GM23248 (cell line): ENCODE measurements at regions not wholly inside any gene's neighbourhood (a gene's known extent, or its start where the extent isn't known, plus 50 kb on each side); places are given as distances from the start of the nearest gene placed in this dataset.

ENCODE experiments used
- DNase-seq: peaks from one replicate; pipeline ENCODE4 v3.0.0-alpha.2; 2015
- H2AFZ ChIP-seq: fragments of 200-600 bp; sonication (generic); 2 replicates; pipeline ENCODE4 v1.6.1; 2016; ENCODE audit warnings: antibody characterized with exemption
- H3F3A ChIP-seq: fragments of 200-600 bp; sonication (generic); 2 replicates; pipeline ENCODE4 v1.6.1; 2016; ENCODE audit warnings: mild to moderate bottlenecking, antibody characterized with exemption, mixed run types; ENCODE audit not compliant: insufficient read depth
- H3K27ac ChIP-seq: fragments of 200-600 bp; sonication (generic); 2 replicates; pipeline ENCODE4 v1.5.1; 2016; ENCODE audit warnings: mild to moderate bottlenecking
- H3K27me3 ChIP-seq: fragments of 200-600 bp; sonication (generic); replicated peaks from 2 replicates; pipeline ENCODE4 v1.6.1; 2016; ENCODE audit warnings: mild to moderate bottlenecking; ENCODE audit not compliant: insufficient read depth
- H3K36me3 ChIP-seq: fragments of 200-600 bp; sonication (generic); 2 replicates; pipeline ENCODE4 v1.6.1; 2016; ENCODE audit warnings: low read depth, mild to moderate bottlenecking
- H3K4me1 ChIP-seq: fragments of 200-600 bp; sonication (generic); 2 replicates; pipeline ENCODE4 v1.6.1; 2016; ENCODE audit warnings: mild to moderate bottlenecking; ENCODE audit not compliant: insufficient read depth
- H3K4me2 ChIP-seq: fragments of 200-600 bp; sonication (generic); one replicate; pipeline ENCODE4 v1.6.1; 2016; ENCODE audit warnings: mild to moderate bottlenecking; ENCODE audit not compliant: unreplicated experiment
- H3K4me3 ChIP-seq: fragments of 200-600 bp; sonication (generic); 2 replicates; pipeline ENCODE4 v1.5.1; 2016; ENCODE audit warnings: mild to moderate bottlenecking
- H3K79me2 ChIP-seq: fragments of 200-600 bp; sonication (generic); 2 replicates; pipeline ENCODE4 v1.6.1; 2016; ENCODE audit warnings: mild to moderate bottlenecking; ENCODE audit not compliant: insufficient read depth
- H3K9ac ChIP-seq: fragments of 200-600 bp; sonication (generic); 2 replicates; pipeline ENCODE4 v1.6.1; 2016; ENCODE audit warnings: mild to moderate bottlenecking
- H3K9me2 ChIP-seq: fragments of 200-600 bp; sonication (generic); 2 replicates; pipeline ENCODE4 v1.6.1; 2016; ENCODE audit warnings: mixed run types, mild to moderate bottlenecking, moderate library complexity; ENCODE audit not compliant: insufficient read depth
- H3K9me3 ChIP-seq: fragments of 200-600 bp; sonication (generic); one replicate; pipeline ENCODE4 v1.6.1; 2017; ENCODE audit warnings: low read depth
- H4K20me1 ChIP-seq: fragments of 200-600 bp; sonication (generic); 2 replicates; pipeline ENCODE4 v1.6.0; 2016; ENCODE audit not compliant: insufficient read depth
- EZH2 ChIP-seq: fragments of 200-600 bp; sonication (generic); IDR thresholded peaks from 2 replicates; pipeline ENCODE4 v1.6.1; 2018; ENCODE audit warnings: antibody characterized with exemption, mild to moderate bottlenecking; ENCODE audit not compliant: insufficient read depth, poor library complexity, severe bottlenecking
- EZH2phosphoT487 ChIP-seq: fragments of 200-600 bp; sonication (generic); IDR thresholded peaks from 2 replicates; pipeline ENCODE4 v1.6.1; 2018; ENCODE audit warnings: antibody characterized with exemption, moderate library complexity, mild to moderate bottlenecking, low read depth; ENCODE audit not compliant: insufficient read depth
- WGBS, 2 experiments: methylation state at CpG; one replicate each; pipeline ENCODE4 v1.1.6; 2015 to 2017; ENCODE audit warnings: low lambda C conversion rate in 2 of 2, low coverage in 1 of 2; ENCODE audit errors: missing lambda C conversion rate in 2 of 2; 5-methylcytosine and 5-hydroxymethylcytosine counted together
- in situ Hi-C: fragments of 300-500 bp; cut with MboI; formaldehyde crosslinking; loops from 2 replicates; pipeline ENCODE4 v1.15.0; 2020

DNA sequence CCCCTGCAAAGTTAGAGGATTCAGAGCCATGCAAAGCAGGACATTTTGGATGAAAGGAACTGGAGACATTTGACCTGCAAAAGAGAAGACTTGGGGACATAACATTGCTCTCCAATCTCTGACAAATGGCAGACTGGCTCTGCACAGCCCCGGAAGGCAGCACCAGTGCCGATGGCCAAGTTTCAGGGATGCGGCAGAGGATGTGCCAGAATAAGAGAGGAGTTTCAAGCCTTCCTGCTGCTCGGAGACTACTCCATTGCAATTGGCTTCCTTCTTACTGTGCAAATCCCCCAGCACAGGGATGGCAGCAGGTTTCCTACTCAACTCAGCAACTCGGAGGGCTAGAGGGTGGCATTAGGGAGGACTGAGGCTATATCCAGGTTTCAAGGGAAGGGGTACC is 268.8 kb upstream of the ZMIZ1 start:
- no peak overlapping the region for H3K4me3 ChIP-seq
- H3K4me2 ChIP-seq = no peak overlapping the region
- no peak overlapping the region for H3K27ac ChIP-seq
- no peak for DNase-seq
- no peaks in the 10 kb centered on the region for H4K20me1 ChIP-seq
- WGBS, 2 experiments = 88 to 93% methylated on average over 5 of the region's 5 CpGs
- TF ChIP-seq EZH2phosphoT487 (no peak), EZH2 (no peak)
- H3F3A ChIP-seq = peaks cover 14% of the 10 kb centered on the region; the same call in 1 of the 2 replicates
- in situ Hi-C loops = no loop called here
- H3K9me2 ChIP-seq = no peaks in the 10 kb centered on the region
- H3K9me3 ChIP-seq = no peaks in the 10 kb centered on the region
- no peak overlapping the region for H3K9ac ChIP-seq
- no peaks in the 10 kb centered on the region for H3K36me3 ChIP-seq
- H2AFZ ChIP-seq = no peak overlapping the region
- H3K27me3 ChIP-seq = no peaks in the 10 kb centered on the region
- H3K79me2 ChIP-seq = no peaks in the 10 kb centered on the region
- H3K4me1 ChIP-seq = peaks cover 33% of the 10 kb centered on the region

DNA sequence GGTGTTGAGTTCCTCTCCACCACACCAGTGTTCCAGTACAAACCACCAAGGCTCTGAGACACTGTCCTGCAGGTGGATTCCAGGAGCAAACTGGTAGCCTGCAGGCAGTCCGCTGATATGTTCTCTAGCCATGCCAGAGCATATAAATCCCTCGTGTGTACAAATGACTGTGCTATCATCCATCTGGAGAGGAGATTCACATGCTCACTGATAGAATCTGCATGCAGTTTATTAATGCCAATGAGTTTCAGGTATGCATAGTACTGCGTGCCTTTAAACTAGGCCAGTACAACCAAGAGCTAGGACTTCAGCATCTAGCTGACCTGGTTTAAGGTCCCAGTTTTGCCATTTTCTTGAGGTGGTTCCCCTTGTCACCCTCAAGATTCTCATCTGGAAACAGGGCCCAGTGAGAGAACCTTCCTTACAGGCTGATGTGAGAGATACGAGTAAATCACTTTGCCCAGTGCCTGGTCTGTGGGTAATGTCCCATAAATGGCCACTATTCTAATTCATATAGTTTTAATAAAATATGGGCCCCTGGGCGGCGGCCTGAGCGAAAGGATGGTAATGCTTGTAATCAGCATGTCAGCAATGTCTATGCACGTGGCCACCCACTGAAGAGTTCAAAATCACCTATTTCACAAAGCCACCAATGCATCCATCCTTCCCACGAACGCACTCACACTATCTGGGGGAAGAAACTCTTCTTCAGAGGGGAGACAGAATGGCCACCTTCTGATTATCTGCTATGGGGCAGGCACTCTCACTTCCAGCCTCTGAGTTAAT is 268.0 kb upstream of the ZMIZ1 start:
- TF ChIP-seq EZH2 (no peak), EZH2phosphoT487 (no peak)
- Histone ChIP-seq H3K4me2 (no peak overlapping the region), H3K79me2 (no peaks in the 10 kb centered on the region), H2AFZ (no peak overlapping the region), H3K27me3 (no peaks in the 10 kb centered on the region), H3K9me2 (no peaks in the 10 kb centered on the region), H3K4me3 (no peak overlapping the region), H3K27ac (no peak overlapping the region), H3K36me3 (no peaks in the 10 kb centered on the region), H3K9ac (no peak overlapping the region), H3K9me3 (no peaks in the 10 kb centered on the region), H3K4me1 (peaks cover 38% of the 10 kb centered on the region), H3F3A (peaks cover 17% of the 10 kb centered on the region), H4K20me1 (no peaks in the 10 kb centered on the region)
- WGBS, 2 experiments = 86 to 88% methylated on average over 10 of the region's 10 CpGs
- in situ Hi-C loops = no loop called here
- no peak for DNase-seq

DNA sequence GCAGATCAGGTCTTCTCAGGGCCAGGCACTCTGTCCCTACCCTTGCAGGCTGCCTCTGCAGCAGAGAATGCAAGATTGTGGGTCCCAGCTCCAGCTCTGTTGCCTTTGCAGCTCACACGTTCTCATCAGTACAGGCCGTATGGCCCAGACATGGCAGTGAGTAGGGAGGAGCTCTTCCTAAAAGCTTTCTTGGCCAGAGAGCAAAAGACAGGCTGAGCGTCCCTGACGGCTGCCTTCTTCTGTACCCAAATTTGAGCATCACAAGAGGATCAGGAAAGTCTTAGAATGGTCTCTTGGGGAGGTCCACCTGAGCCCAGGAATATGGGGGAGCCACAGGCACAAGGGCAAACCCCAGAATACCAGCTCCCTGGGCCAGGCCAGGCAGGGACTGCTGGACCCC is 266.3 kb upstream of the ZMIZ1 start:
- H3K9ac ChIP-seq = peak overlapping the region; percentile 65
- in situ Hi-C loops = no loop called here
- 29 to 30% methylated on average over 4 of the region's 4 CpGs for WGBS, 2 experiments

DNA sequence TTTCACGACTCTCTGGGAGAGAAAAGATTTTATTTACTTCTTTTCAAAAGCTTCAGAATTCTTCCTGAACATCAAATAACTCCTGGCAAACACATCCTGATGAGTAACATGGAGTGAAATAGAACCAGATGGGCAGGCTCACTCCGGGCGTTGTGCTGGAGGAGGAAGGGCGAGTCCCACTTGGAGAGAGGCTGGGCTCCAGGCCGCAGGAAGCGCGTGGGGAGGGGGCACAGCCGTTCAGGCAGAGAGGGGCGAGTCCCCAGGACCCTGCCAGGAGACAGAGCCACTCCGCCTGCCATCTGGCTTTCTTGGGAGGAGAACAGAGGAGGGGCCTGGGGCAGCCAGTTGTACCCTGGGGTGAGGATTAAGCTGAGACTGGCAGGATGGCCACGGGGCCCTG is 265.9 kb upstream of the ZMIZ1 start:
- Histone ChIP-seq H3K79me2 (no peaks in the 10 kb centered on the region), H3K9me3 (no peaks in the 10 kb centered on the region), H3K36me3 (no peaks in the 10 kb centered on the region), H3K4me1 (peaks cover 53% of the 10 kb centered on the region), H3K27me3 (no peaks in the 10 kb centered on the region), H3K9ac (peak overlapping the region; percentile 65), H2AFZ (peak overlapping the region; percentile 72), H4K20me1 (no peaks in the 10 kb centered on the region), H3K4me3 (0 out of 2 replicates have a peak overlapping the region, but pooled peaks have one; percentile 7), H3K27ac (peak overlapping the region; percentile 77), H3K4me2 (peak overlapping the region; percentile 60), H3K9me2 (no peaks in the 10 kb centered on the region), H3F3A (peaks cover 26% of the 10 kb centered on the region)
- DNase-seq = peak; percentile 92
- in situ Hi-C loops = no loop called here
- 2% methylated on average over 11 of the region's 11 CpGs for WGBS, 2 experiments
- TF ChIP-seq EZH2phosphoT487 (no peak), EZH2 (no peak)

More for the DNA sequence above, 266.3 kb upstream of the ZMIZ1 start:
- Histone ChIP-seq H3F3A (peaks cover 26% of the 10 kb centered on the region), H3K4me2 (peak overlapping the region; percentile 60), H4K20me1 (no peaks in the 10 kb centered on the region), H3K4me1 (peaks cover 53% of the 10 kb centered on the region), H2AFZ (peak overlapping the region; percentile 72), H3K27ac (peak overlapping the region; percentile 77), H3K9me2 (no peaks in the 10 kb centered on the region), H3K9me3 (no peaks in the 10 kb centered on the region), H3K27me3 (no peaks in the 10 kb centered on the region), H3K36me3 (no peaks in the 10 kb centered on the region), H3K79me2 (no peaks in the 10 kb centered on the region), H3K4me3 (0 out of 2 replicates have a peak overlapping the region, but pooled peaks have one; percentile 7)
- peak; percentile 44 for DNase-seq
- TF ChIP-seq EZH2 (no peak), EZH2phosphoT487 (no peak)
